MV-4-11 (cell line): ENCODE measurements at regions not wholly inside any gene's neighbourhood (a gene's known extent, or its start where the extent isn't known, plus 50 kb on each side); places are given as distances from the start of the nearest gene placed in this dataset.
"Not testable (repeated sequence)": the region's sequence is repeated elsewhere in the genome, so short reads cannot be mapped to it uniquely, and the experiment has no call there.

Experiments
- DNase-seq: peaks from one replicate; lab custom pipeline; 2025; lab: John Stamatoyannopoulos, UW

GRCh38 chr6:144683216-144684070 is 398.3 kb downstream of the UTRN start:
- DNase-seq = no peak

DNA sequence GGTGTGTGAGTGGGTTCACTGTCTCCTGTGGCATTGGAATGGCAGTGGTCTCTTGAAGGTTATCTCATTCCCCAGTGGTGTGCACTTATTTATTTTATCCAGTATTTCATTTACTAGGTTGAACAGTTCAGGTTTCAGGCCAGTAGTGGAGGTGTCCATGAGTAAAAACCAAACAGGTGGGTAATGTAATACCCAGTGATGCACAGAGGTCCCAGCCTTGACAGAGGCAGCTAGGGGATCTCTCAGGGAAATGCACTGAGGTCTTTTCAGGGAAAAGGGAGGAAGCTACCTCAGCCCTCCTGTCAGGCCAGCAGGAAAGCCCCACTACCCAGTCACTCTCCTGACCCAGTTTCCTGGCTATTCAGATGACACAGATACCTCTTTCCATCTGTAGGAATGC is 403.6 kb downstream of the UTRN start:
- no peak for DNase-seq

DNA sequence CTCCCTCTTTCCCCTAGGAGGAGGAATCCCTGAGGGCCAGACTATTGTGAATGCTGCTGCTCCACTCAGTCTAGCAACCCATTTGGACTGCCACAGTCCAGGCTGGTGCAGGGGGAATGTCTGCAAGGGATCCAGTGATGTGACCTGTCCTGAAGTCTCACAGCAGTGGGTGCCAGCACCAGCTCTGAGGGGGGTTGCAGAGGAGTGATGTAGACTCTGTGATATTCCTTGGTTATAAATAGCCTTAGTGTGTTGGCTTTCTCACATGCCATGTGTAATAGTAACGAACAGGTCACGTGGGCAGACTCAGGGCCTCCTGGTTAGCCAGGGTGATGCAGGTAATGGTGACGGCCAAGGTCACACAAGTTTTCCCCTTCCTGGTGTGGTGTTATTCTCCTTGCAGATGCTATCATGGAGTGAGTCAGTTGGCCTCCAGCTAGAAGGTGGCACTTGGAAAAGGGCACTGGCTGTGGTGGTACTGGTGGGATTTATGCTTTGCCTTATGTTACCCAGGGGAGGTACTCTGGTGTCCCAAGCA is 404.4 kb downstream of the UTRN start:
- DNase-seq = no peak

DNA sequence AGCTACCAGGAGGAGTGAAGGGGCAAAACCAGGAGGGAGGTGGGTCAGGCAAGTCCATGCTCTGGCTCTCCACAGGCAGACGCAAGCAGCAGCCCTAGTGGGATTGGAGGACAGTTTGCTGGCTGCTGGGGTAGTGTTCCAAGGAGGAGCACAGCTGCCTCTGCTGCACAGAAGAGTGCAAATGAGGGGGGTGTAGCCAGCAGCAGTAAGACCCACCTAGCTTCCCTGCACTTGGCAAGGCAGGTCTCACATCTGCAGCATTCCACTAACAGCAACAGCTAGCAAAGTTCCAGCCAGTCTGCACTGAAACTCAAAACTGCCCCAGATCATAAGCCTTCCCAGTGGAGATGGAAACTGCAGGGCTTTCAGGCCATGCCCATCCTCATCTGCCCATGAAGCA is 405.0 kb downstream of the UTRN start:
- DNase-seq = no peak

DNA sequence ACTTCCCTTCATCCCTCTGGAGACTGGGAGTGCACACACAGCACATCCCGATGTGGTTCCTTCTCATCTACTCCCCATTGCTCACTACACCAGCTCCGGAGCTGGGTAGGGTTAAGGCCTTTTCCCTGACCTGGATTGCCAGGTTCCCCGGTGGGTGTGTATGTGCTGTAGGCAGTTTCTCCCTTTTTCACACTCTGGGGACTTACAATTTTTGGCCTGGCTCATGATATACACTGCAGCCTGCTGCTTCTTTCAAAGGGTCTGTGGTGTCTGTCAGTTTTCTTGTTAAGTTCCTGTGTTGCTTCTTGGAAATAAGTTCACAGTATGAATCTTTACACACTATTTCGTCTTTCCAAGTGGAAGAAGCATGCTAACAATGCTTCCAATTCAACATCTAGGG is 405.5 kb downstream of the UTRN start:
- DNase-seq = no peak

GRCh38 chr6:144692050-144692449 is 406.9 kb downstream of the UTRN start:
- DNase-seq = not testable (repeated sequence)

GRCh38 chr6:144695858-144696533 is 410.9 kb downstream of the UTRN start:
- DNase-seq = no peak

- DNase-seq = no peak
These were observed 411.7 kb downstream of the UTRN start for GRCh38 chr6:144696610-144697368.

DNA sequence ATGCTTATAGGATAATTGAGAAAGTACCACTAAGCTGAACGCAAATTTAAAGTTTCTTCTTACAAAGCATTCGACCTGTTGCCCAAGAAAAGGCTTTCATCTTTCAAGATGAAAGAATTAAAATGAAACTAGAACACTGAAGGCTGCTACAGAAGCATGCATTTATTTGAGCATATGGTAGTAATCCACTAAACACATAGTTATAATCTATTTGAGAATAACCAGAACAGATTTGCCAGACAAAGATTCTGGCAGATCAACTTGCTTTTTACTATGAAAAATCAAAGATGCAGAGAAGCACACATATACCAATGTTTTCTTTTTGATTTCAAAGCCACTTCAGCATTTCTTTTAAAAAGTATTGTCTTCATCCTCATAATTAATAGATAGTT is 412.2 kb downstream of the UTRN start:
- no peak for DNase-seq

DNA sequence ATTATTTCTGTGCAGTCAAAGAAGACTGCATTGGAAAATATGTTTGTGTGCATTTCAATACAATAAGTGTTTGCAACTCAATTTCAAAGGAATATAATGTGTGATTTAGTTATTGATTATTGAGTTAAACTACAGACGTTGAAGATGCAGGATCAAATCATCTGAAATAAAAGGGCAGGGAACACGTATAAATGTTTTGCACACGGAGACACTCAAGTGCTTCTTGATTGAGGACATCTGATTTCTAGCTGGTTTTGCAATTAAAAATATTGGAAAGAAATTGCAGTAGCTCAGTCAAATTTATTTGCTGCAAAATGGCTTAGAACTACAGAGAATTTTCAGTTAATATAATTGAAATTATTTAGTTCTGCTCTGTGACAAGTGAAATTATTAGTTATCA is 412.7 kb downstream of the UTRN start:
- DNase-seq = no peak

GRCh38 chr6:144702781-144703180 is 417.6 kb downstream of the UTRN start:
- no peak for DNase-seq

DNA sequence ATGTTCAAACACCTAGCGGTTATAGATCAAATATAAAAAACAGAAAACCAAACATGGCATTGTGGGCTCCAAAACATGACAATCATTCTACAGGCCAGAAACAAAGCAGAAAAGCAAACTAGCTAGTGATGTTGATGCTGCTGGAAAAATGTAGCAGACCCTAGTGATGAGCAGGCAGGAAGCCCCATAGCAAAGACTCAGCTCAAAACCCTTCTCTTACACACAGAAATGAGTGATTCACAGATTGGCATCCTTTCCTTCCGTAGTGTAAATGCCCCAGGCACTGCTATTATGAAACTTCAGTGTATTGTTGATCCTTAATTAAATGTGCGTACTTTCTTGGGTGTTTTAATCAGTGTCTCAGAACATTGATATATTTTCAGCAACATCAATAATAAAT is 425.1 kb downstream of the UTRN start:
- DNase-seq = no peak

DNA sequence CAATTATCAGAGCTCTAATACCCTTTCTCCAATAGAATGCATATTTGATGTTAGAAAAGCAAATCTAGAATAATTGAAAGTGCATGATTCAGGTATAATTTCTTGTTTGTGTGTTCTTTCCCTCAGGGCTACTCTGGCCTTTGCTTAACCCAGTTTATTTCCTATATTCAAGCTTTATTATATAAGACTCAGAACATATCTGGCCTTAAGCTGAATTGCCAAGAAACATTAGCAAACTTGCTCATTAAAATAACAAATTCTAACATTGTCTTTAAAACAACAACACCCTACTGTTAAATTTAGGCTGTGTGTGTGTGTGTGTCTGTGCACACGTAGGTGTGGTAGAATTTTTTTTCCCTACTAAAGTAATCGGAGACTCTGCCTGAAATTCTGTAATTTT is 426.5 kb downstream of the UTRN start:
- no peak for DNase-seq

GRCh38 chr6:144712541-144712940 is 427.4 kb downstream of the UTRN start:
- DNase-seq = no peak

- no peak for DNase-seq
These were observed 429.0 kb downstream of the UTRN start for GRCh38 chr6:144714021-144714712.

- no peak for DNase-seq
These were observed 430.2 kb downstream of the UTRN start for GRCh38 chr6:144715344-144715743.

DNA sequence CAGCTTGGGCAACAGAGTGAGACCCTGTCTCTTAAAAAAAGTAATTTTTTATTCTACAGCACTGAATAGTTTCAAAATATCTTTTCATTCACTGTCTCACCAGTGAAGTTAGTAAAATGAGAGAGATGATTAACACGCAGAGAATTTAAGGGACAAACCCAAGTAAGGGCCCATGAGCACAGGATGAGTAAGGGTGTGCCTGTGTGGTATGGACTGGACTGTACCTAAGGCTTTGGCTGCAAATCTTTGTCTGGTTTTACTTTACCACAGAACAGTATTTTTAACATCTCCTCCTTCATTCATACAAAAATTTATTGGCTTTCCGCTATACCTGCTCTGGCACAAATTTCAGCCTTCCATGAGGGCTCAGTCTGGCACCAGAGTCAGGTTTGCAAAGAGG is 433.3 kb downstream of the UTRN start:
- DNase-seq = no peak

DNA sequence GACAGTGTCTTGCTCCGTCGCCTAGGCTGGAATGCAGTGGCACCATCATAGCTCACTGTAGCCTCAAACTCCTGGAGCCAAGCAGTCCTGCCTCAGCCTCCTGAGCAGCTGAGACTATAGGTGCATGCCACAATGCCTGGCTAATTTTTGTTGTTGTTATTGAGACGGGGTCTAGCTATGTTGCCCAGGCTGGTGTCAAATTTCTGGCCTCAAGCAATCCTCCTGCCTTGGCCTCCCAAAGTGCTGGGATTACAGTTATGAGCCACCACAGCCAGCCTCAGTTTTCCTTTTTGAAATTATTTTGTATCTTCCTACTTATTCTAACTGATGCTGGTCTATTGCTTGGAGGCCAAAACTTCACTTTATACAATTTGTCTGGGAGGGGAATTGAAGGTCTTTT is 436.1 kb downstream of the UTRN start:
- DNase-seq = no peak

DNA sequence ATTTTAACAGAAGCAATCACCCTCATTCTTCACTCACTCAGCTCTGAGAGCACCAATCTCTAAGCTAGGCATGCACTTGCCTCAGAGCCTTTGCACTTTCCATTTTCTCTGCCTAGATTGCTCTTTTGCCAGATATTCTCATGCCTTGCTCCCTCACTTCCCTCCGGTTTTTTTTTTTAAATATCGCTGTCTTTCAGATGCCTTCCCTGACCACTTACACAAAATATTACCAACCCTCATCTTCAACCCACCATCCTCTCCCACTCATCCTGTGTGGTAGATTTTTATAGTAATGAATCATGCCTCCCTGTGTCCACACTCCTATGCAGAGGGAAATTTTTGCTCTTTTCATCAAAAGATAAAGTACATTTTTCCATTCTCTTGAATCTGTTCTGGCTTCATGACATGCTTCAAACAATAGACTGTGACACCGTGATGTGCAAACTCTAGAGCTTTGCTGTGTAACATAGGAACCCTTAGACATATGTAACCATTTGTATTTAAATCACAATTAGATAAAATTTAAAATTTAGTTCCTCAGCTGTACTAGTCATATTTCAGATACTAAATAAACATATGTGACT is 437.1 kb downstream of the UTRN start:
- no peak for DNase-seq

- peak; percentile 82 for DNase-seq
These were observed 437.8 kb downstream of the UTRN start for GRCh38 chr6:144722925-144723324.

DNA sequence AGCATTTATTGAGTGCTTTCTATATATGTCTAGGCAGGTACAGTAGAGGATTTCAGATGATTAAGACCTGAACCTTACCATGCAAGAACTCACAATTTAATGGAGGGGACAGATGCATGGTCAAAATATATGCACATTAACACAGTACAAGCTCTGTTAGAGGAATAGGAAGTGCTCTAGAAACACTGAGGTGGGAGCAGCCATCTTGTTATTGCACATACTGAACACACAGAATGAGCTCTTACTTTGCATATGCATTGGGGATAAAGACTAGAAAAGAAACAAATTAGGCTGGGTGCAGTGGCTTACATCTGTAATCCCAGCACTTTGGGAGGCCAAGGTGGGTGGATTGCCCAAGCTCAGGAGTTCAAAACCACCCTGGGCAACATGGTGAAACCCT is 438.3 kb downstream of the UTRN start:
- DNase-seq = peak; percentile 33

DNA sequence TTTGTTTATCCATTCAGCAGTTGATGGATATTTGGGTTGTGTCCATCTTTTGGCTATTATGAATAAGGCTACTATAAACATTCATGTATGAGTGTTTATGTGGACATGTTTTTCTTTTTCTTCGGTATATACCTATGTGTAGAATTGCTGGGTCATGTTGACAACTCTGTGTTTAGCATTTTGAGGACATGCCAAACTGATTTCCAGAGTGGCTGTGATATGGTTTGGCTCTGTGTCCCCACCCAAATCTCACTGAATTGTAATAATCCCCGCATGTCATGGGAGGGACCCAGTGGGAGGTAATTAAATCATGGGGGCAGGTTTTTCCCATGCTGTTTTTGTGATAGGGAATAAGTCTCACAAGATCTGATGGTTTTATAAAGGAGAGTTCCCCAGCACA is 439.7 kb downstream of the UTRN start:
- DNase-seq = no peak
